Limb (tissue), 2 donors: ENCODE measurements at regions not wholly inside any gene's neighbourhood (a gene's known extent, or its start where the extent isn't known, plus 50 kb on each side); places are given as distances from the start of the nearest gene placed in this dataset.
"Not testable (repeated sequence)": the region's sequence is repeated elsewhere in the genome, so short reads cannot be mapped to it uniquely, and the experiment has no call there.

Source experiments
- DNase-seq, 2 donors: peaks; one replicate each; pipeline ENCODE4 v3.0.0-alpha.2; 2016; ENCODE audit errors: extremely low spot score in 2 of 2

- DNase-seq, result no peak
These were observed 209.0 kb upstream of the GPC6 start for GRCh38 chr13:93017493-93018112.

- DNase-seq, result no peak
These were observed 202.7 kb upstream of the GPC6 start for GRCh38 chr13:93023929-93024328.

- no peak for DNase-seq
These were observed 200.6 kb upstream of the GPC6 start for GRCh38 chr13:93025984-93026383.

GRCh38 chr13:93029536-93029935 is 197.1 kb upstream of the GPC6 start:
- no peak for DNase-seq

- no peak for DNase-seq
These were observed 190.2 kb upstream of the GPC6 start for GRCh38 chr13:93036380-93036779.

GRCh38 chr13:93037780-93038179 is 188.8 kb upstream of the GPC6 start:
- no peak for DNase-seq

DNA sequence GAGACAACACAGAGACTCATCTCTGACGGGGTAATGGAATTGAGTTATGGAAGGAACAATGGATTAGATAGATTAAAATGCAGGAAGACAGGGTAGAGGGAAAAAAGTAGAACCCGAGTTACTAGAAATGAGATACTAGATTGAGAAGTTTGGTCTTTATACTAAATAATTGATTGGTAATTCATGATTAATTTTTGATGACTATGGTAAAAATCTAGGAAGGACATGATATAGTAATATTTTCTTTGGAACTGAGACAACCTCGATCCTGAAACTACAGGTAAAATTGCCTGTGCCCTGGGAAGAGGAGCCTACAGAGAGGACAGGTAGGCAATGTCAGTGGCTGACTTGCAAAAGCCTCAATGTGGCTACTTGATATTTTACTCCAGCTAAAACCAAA is 188.4 kb upstream of the GPC6 start:
- no peak for DNase-seq

- DNase-seq, result no peak
These were observed 187.5 kb upstream of the GPC6 start for GRCh38 chr13:93039131-93039530.

DNA sequence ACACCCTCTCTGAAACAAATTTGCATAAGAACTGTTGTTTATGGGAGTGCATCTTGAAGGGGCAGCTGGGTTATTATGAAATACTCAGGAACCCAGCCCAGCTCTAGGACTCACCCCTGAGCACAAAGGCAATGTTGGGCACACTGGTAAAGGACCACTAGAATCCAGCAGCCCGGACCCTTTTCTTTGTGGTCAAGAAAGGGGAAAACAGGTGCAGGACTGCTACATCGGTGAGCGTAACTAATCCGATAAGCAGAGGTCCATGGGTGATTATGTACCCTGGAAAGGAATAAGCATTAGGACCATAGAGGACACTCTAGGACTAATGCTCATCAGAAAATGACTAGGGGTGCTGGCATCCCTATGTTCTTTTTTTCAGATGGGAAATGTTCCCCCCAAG is 185.0 kb upstream of the GPC6 start:
- DNase-seq, result not testable (repeated sequence)

GRCh38 chr13:93045836-93046235 is 180.8 kb upstream of the GPC6 start:
- no peak for DNase-seq

- no peak for DNase-seq
These were observed 171.4 kb upstream of the GPC6 start for GRCh38 chr13:93055233-93055632.

GRCh38 chr13:93058301-93058700 is 168.3 kb upstream of the GPC6 start:
- no peak for DNase-seq

GRCh38 chr13:93060144-93060543 is 166.5 kb upstream of the GPC6 start:
- no peak for DNase-seq

- DNase-seq, result no peak
These were observed 160.4 kb upstream of the GPC6 start for GRCh38 chr13:93066187-93066586.

DNA sequence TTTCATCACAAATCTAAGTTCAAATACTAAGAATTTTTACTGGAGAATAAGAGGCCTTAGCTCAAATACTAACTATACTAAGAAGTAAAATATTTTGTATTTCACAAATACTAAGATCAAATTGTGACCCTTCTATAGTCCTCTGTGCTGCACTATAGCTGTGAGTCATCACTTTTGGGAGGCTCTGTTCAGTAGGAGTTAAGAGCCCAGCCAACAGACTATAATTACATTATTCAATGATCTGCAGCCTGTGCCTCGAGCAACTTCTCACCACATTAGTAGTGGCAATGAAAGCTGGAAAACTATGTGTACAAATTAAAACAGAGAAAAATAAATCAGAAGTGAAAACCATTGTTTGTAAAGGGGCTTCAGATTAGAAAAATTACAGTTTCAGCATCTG is 147.3 kb upstream of the GPC6 start:
- no peak for DNase-seq

DNA sequence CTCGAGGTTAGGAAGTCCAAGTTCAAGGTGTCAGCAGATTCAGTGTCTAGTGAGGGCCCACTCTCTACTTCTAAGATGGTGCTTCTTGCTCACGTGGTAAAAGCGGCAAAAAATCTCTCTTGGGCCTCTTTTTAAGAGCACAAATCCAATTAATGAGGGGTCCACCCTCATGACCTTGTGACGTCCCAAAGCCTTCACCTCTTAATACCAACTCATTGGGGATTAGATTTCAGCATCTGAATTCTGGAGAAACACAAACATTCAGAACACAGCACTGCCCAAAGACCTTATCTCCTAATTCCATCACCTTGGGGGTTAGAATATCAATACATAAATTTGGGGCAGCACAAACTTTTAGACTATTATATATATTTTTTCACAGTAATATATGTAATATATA is 146.4 kb upstream of the GPC6 start:
- no peak for DNase-seq

DNA sequence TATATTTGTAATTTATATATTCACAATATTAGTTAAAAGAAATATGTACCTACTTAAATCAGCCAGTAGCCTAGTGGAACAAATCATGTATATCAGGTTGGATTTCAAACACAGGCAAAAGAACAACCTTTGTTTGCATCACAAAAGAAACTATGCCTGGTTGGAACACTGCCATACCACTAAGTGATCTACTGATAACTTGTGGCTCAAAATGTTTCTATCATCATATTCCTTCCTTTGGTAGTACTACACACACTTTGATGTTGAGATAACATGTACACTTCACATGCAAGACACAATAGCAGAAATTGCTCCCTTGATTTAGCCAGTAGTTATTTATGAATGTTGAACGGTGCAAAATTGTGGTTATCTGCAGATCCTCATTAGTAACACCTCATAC is 146.0 kb upstream of the GPC6 start:
- DNase-seq, result no peak

DNA sequence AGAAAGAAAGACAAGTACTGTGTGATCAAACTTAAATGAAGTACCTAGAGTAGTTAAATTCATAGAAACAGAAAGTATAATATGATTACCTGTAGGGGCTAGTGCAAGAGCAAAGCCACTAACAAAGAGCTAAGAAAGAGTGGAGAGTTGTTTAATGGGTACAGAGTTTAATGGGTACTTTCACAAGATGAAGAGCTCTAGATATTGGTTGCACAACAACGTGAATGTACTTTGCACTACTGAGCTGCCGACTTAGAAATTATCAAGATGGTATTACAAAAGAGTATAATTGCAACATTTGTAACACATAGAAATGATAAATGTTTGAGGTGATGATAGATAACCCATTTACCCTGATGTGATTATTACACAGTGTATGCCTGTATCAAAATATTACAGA is 140.3 kb upstream of the GPC6 start:
- no peak for DNase-seq

DNA sequence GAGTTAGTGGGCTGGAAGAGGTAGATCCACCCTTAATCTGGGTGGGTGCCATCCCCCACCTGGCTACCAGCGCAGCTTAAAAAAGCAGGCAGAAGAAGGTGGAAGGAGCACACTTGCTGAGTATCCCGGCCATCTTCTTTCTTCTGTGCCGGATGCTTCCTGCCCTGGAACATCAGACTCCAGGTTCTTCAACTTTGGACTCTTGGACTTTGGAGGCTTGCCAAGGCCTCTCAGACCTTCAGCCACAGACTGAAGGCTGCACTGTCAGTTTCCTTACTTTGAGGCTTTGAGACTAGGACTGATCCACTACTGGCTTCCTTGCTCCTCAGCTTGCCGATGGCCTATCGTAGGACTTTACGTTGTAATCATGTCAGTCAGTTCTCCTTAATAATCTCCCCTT is 127.6 kb upstream of the GPC6 start:
- DNase-seq, result no peak

GRCh38 chr13:93101226-93101734 is 125.3 kb upstream of the GPC6 start:
- no peak for DNase-seq

GRCh38 chr13:93104270-93104669 is 122.3 kb upstream of the GPC6 start:
- no peak for DNase-seq

DNA sequence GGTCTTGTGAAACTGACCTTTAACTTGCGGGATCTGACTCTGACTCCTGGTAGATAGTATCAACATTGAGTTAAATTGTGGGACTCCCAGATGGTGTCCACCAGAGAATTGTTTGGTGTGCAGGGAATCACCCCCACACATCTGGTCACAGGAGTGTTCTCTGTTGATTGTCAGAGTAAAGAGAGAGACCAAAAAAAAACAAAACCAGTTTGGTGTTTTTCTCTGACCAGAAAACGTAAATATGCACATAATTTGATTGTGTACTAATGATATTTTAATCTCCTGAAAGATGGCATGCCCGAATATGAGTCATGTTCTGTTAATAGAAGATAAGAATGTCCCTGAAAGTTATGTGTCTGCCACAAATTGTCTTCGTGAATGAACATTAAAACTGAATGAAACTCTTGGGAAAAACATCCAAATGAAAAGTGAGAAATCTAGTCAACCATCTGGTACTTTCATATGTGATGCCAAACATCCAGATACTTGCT is 118.5 kb upstream of the GPC6 start:
- DNase-seq, result no peak

DNA sequence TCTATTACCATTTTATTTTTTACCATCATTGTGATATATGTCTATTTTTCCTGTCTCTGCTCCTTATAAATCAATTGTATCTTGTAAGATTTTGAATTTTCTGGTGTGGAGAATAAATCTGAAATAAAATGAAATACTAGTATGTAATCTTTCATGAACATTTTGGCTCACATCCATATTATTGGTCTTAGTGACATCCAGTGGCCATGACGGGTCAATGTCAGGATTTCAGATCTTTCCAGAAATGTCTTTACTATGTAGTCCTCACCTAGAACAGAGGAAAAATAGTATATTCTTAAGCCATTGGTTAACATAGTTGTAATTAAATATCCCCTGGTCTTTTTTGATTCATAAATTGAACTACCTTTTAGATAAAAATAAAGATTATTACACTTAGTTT is 109.8 kb upstream of the GPC6 start:
- DNase-seq, result no peak
